GM19463 (cell line): ENCODE measurements at regions not wholly inside any gene's neighbourhood (a gene's known extent, or its start where the extent isn't known, plus 50 kb on each side); places are given as distances from the start of the nearest gene placed in this dataset.
"Not testable (repeated sequence)": the region's sequence is repeated elsewhere in the genome, so short reads cannot be mapped to it uniquely, and the experiment has no call there.

Experiments
- ATAC-seq: cut with Tn5 transposase; IDR thresholded peaks from one replicate; pipeline ENCODE4 v1.9.1; 2021; ENCODE audit warnings: mild to moderate bottlenecking, moderate library complexity; ENCODE audit not compliant: unreplicated experiment

DNA sequence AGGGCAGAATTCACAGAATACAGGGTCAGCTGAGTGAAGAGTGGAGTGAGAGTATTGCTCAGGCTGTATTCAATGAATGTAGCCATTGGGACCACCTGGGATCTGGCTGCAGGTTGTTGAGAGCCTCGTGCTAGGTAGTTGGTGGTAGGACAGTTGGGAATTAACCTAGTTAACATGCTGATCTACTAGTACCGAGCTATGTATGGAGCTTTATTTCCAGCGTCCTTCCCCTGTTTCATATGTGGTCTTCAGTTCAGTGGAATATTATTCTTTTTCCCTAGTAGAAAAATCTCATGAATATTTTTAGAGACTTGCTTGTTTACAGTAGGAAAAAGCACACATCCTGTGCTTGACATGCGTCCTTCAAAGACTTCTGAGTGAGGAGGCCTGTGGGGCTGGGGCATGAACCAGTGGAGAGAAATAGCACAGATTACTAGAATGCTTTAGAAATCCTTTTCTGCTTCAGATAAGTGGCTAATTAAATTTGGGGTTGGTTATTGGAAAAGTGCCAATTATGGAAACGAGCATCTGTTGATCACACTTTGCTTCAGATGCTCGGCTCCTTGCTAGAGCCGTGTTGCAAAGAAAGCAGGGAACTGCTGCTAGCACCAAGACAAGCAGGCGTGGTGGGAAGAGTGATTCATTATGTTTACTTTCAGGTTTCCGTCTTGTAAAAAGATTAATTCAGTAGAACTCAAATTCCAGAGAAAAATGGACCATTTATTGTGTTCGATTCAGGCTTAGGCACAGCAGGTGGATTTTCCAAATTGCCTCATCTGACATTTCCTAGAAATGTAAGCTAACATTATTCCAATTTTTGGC, 53.6 kb downstream of the ARF6 start:
- no peak for ATAC-seq

DNA sequence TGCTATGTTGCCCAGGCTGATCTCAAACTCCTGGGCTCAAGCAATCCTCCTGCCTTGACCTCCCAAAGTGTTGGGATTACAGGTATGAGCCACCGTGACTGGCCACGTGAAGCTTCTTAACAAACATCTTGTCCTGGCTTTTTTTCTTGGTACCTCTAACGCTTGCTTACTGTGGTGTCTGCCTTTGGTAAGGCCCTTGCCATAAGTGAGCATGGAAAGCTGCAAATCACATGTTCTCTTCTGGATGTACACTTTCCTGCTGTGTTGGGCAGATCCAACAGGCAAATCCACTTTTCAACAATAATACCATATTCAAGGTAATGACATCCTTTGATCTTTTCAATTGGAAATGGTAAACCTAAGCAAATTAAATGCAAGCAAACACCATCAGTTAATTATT, 54.6 kb downstream of the ARF6 start:
- ATAC-seq = no peak

DNA sequence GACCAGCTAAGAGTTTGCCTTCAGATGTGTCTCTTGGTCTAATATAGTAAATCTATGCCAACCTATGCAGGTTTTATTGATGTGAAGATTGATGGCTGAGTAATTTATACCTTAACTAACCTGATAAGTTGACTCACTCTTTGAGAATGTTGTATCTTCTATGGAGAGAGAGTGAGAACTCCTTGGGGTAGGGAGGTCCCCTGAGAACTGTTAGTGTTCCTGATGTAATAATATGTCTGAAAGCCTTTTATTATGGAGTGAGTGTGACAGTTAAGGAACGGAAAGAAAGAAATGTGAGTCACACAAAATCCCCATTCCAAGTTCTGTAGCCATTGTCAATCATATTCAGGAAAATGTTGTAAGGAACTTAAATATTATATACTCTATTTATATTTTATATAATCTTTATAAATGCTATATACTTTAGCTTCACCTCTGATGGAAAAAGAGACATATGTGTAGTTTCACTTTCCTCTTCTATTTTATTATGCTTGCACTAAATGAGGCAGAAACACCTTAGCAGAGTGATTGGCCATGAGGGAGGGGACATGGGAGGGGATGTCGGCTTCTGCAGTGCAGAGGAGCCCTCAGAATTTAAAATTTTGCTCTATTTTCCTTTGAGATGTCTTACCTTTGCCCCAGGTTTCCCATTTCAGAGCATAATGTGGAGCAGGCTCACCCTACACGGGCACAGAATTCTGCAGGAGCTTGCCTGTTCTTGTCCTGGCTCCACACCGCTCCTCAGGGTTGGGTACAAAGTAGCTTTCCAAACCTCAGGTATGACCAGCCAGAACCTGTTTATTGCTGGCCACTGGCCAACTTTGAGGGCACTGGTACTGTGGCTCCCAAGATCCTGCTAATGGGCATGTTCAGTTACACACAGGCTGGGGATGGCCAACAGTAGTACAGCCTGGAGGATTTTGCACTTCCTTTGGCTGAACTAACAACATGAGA, 57.7 kb downstream of the ARF6 start:
- ATAC-seq = no peak

DNA sequence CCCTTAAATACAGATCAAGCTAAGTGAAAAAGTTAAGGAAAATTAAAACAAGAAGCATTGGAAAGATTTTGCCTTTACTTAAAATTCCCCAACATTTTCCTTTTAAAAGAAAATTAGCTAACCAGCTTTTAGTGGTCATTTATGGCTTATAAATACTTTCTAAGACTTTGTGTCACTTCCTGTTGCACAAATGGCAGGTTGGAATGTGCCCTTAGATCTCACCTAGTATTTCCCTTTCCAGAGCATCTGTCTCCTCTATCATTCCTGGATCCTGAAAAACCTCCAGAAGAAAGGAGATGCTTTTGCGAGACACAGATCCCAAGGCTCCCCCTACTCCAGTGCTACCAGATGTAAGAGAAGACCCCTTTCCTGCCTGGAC, 58.3 kb downstream of the ARF6 start:
- no peak for ATAC-seq

DNA sequence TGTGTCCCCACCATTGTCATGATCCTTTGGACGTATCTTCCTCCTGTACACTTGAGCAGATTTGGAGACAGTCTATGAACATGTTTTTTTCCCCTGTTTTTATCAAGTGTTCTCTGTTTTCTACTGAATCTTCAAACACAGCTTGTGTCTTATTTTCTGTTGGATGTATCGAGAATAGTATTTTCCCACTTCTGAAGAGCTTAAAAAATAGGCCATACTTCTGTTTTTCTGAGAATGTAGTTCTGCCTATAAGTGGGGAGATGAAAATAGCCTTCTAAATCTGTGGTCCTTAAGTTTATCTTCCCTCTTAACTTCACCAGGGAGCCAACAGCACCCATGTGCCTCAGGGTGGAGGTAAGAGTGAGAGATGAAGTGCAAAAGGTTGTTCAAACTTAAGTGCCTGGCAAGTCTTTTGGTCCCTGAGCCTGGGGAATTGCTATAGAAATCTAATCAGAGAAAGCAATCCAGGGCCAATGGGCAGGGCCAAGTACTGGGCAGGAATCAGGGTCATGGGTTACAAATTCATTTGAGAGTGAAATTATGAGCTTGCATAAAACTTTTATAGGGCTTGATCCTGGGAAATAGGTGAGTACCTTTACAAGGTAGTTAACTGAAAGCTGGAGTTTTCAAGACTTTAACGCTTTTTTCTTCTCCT, 58.9 kb downstream of the ARF6 start:
- no peak for ATAC-seq

DNA sequence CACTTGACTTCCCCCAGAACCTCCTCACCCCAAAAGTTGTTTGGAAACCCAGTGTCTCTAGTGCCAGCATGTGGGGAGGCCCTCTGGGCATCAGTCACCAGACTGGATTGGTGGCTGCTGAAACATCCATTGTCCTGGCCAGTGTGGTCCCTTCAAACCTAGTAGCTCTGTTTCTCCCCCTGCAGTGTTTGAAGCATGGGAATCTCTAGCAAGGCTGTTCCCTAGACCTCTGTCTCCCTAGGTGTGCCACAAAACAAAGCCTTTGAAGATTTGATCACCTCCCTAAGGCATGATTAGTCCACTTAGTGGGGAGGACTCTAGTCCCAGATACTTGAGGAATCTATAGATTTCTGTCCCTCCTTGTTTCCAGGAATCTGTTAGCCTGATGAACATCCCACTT, 60.3 kb downstream of the ARF6 start:
- no peak for ATAC-seq

DNA sequence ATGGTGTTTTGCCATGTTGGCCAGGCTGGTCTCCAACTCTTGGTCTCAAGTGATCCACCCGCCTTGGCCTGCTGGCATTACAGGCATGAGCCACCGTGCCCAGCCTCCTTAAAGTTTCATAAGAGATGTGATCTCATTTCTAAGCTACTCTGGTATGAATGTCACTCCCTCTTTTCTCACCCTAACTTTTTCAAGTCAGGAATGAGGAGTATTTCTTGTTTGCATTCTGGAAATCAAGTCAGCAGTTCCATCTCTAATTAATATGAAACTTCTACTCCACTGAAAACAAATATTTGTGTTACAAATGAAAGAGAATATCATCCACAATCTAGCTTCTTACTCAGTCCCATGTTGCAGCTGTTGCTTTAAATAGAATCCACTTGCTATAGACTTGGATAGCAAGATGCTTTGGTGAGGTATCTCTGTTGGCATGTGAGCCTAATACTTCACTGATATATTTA, 61.3 kb downstream of the ARF6 start:
- no peak for ATAC-seq

DNA sequence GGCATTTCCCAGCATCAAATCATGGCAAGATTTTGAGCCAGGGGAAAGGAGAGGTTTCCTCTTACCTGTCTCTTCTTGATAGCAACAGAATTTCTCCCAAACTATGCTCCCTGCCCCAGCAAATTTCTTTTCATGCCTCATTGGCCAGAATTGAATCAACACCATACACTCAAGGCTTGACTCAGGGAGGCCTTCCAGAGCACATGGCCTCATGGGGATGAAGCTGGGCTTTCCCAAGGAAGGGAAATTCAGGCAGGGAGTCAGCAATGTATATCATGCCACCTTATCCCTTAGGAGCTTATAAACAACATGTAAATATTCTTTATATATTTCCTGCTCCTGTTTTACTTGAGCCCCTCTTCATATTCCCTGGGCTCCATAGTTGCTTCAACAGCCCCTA, 62.1 kb downstream of the ARF6 start:
- ATAC-seq = no peak

DNA sequence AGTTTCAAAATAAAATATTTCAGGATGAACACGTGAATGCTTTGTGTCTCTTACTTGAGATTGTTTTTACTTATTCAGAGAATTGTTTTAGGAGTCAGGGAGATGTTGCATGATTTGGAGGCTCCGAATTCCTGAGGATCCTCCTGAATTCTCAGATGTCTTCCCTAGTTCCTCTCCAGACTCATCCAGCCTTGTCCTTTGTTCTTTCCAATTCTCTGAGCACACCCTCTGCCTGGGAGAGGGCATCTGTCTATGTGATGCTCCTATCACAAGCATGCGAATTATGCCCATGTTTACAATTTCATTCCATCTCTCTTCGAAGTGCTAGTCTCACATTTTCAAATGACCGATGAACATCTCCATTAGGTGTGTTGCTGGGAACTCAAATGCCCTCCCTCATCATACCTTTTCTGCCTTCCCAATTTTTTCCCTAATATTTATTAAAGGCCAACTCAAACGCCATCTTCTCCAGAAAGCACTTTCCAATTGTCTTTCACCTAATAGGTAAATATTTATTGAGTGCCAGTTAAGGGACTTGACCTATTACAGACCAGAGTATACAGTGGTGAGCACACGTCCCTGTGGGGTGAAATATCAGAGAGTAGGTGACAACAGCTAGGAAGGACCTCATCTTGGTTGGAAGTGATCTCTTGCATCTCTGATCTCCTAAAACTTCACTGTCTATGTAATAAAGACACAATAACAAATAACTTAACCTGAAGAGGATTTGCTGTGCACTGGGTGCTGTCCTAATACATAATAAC, 64.4 kb downstream of the ARF6 start:
- no peak for ATAC-seq

DNA sequence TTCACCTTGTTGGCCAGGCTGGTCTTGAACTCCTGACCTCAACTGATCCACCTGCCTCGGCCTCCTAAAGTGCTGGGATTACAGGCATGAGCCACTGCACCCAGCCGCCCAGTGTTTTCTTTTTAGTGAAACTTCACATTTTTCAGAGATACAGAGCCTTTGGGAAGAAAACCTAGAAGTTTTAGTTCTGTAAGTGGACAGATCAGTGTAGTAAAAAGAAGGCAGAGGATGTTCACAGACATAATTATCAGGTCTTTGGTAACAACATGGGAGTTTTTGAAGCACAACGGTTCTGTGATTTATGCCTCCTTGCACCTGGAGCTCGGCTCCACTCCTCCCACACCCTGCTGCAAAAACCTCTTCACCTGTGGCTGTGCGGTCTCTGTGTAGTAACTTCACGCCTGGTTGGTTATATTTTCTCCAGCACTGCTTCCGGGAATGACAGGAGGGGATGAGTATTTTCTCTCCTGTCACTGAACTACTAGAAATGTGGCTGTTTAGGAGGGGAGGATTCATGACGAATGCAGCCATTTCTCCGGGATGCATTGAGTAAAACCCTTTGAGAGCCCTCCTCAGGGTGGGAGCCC, 67.0 kb downstream of the ARF6 start:
- peak; percentile 55 for ATAC-seq

DNA sequence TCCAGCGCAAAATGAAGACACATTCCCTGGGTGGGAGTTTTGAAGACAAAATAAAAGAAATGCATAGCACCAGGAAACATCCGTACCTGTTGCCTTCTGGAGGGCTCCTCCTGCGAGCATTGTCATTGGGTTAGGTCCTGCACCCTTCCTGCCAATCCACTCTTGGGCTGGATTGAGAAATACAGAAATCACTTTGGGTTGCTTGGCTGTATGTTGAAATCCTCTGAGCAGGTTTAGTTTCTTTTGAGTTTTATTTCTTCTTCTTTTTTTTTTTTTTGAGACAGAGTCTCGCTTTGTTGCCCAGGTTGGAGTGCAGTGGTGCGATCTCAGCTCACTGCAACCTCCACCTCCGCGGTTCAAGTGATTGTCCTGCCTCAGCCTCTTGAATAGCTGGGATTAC, 67.6 kb downstream of the ARF6 start:
- ATAC-seq = no peak

DNA sequence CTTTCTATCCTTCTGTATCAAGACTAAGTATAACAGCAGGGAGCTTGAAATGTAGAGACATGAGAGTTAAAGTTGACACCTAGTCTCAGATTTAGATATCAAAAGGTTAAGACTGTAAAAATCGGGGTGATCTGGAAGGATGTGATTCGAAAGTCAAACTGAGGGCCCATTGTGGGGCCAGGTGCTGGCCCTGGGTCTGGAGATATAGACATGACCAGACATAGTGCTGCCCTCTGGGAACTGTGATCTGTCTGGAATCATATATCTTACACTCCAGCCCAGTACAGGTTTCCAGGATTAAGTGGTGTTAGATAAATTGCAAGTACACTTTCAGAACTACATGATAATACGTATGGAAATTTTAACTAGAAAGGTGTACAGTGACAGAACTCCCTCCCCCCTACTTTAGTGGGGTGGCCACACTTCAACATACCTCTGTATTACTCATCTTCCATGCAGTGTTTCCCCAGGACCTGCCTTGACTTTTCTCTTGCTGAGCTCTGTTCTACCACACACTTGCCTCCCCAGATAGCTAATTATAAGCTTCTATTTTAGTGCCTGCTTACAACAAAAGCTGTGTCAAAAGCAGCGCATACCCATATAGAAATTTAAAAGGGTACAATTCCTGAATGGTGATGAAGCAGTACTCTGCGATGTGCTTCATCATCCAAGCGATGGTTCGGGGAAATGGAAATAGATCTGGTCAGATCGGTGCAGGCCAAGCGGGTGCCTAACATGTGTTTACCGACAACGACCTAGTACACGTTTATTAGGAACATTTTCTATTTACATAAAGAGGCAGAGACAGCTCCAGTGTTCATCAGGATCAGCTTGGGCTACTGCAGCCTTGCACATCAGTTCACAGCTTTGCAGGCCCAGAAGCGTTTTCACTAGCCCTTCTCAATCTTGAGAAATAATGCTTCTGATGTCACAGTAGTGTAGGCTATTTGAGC, 68.7 kb downstream of the ARF6 start:
- peak; percentile 54 for ATAC-seq

DNA sequence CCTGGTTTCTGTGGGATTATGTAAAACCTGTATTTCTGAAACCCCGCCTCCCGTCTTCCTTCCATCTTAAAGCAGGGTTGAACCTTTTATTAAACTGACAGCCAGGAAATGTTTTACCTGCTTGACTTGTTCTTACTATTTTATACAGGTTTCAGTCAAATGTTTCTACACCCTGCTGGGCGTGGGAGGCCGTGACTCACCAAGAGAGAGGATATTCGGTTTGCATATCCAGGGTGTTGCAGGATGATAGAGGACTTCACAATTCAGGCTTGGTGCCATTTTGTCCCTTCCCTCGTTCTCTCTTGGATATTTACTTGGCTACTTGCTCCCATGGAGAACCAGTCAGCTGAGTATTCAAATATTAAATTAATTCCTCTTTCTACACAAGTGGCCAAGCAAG, 69.7 kb downstream of the ARF6 start:
- ATAC-seq = peak; percentile 38

DNA sequence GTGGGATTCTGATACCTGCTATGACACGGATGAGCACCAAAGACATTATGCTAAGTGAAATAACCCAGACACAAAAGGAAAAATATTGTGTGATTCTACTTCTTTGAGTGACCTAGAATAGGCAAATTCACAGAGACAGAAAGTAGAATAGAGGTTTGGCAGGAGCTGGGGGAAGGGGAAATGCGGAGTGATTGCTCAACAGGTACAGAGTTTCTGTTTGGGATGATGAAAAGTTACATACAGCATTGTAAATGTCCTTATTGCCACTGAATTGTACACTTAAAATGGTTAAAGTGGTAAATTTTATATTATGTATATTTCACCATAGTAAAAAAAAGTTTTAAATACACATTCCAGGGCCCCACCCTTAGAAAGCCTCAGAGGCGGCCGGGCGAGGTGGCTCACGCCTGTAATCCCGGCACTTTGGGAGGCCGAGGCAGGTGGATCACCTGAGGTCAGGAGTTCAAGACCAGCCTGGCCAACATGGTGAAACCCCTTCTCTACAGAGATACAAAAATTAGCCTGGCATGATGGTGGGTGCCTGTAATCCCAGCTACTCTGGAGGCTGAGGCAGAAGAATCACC, 72.3 kb downstream of the ARF6 start:
- not testable (repeated sequence) for ATAC-seq

DNA sequence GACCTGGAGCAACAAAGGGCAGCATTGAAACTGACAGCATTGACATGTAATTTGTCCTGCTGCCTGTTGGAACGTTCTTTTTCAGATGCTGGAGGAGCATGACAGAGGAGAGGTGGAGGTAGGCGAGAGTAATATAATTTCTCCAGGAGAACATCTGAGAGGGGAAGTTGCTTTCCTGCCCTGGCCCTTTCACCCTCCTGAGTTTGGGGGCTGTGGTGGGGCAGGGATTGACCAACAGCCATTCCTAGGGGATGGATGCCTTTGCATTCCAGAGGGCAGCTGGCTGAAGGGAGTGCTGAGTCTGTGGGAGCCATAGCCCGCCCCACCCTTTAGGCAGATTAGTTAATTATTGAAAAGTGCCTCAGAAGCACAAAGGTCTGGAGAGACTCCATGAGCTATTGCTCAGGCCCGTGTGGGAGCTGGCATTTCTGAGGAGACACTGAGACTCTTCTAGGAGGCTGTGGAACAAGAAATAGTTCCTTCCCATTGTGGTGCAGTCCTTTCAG, 73.5 kb downstream of the ARF6 start:
- ATAC-seq = no peak

DNA sequence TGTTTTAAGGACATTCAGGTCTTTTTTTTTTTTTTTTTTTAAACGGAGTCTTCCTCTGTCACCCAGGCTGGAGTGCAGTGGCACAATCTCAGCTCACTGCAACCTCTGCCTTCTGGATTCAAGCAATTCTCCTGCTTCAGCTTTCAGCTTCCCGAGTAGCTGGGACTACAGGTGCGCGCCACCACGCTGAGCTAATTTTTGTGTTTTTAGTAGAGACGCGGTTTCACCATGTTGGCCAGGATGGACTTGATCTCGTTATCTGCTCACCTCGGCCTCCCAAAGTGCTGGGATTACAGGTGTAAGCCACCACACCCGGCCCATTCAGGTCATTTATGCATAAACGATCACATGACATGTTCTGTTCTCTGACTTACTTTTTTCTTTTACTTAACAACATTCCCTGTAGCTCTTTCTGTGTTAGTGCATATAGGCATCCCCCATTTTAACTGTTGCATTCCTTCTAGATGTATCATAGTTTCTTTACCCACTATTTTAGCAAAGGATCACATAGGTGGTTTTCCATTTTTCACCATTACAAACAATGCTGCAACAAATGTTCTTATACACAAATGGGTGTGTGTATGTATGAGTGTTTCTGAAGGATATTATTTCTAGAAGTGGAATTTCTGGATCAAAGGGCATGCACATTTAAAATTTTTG, 74.2 kb downstream of the ARF6 start:
- ATAC-seq = no peak

DNA sequence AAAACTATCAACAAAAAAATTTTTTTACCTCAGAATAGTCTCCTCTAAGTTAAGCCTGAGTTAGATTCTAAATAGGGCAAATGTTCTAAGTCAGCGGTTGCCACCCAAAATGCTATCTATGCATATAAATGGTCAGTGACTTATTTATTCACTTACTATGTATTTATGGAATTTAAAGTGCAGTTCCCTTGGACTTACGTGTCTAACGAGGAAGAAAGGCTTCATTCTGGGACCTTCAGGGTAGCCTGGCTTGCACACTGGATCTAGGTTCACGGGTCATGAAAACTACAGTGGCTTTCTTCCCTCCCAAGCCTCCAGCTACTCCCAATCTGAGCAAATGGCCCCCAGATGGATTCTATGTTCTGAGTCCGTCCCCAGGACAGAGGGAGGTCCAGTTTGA, 77.1 kb downstream of the ARF6 start:
- no peak for ATAC-seq
